DND-41 (cell line): ENCODE measurements at regions not wholly inside any gene's neighbourhood (a gene's known extent, or its start where the extent isn't known, plus 50 kb on each side); places are given as distances from the start of the nearest gene placed in this dataset.

ENCODE experiments used
- ATAC-seq: fragments of 200-7000 bp; cut with Tn5 transposase; 3 replicates; pipeline ENCODE4 v1.9.1; 2021; ENCODE audit warnings: low read depth; ENCODE audit not compliant: insufficient read depth
- DNase-seq: peaks from one replicate; pipeline ENCODE4 v3.0.0-alpha.2; 2020
- H2AFZ ChIP-seq: 2 replicates; pipeline ENCODE4 v1.6.0; 2012; ENCODE audit warnings: low read depth, low read length
- H3K27ac ChIP-seq: 2 replicates; pipeline ENCODE4 v1.5.1; 2012; ENCODE audit warnings: low read length, inconsistent platforms
- H3K27me3 ChIP-seq: fragments of 200-600 bp; sonication (generic); 2 replicates; pipeline ENCODE4 v1.6.0; 2012; ENCODE audit warnings: low read length, mild to moderate bottlenecking, inconsistent platforms; ENCODE audit not compliant: insufficient read depth, poor library complexity
- H3K36me3 ChIP-seq: 2 replicates; pipeline ENCODE4 v1.5.1; 2012; ENCODE audit warnings: low read length, inconsistent platforms; ENCODE audit not compliant: insufficient read depth
- H3K4me1 ChIP-seq: 2 replicates; pipeline ENCODE4 v1.5.1; 2012; ENCODE audit warnings: mild to moderate bottlenecking, low read length; ENCODE audit not compliant: insufficient read depth
- H3K4me2 ChIP-seq: 2 replicates; pipeline ENCODE4 v1.6.0; 2012; ENCODE audit warnings: mild to moderate bottlenecking, moderate library complexity, low read length, inconsistent platforms; ENCODE audit not compliant: insufficient read depth
- H3K4me3 ChIP-seq, 2 experiments: fragments of 200-600 bp in 1 of 2; shearing (Covaris generic) in 1 of 2; 2 replicates each; pipeline ENCODE4 v1.5.1; 2012 to 2016; ENCODE audit warnings: inconsistent platforms in 2 of 2, low read length in 2 of 2, mild to moderate bottlenecking in 2 of 2, low read depth in 1 of 2, moderate library complexity in 1 of 2
- H3K79me2 ChIP-seq: 2 replicates; pipeline ENCODE4 v1.6.0; 2012; ENCODE audit warnings: low read length, inconsistent platforms; ENCODE audit not compliant: insufficient read depth
- H3K9ac ChIP-seq: 2 replicates; pipeline ENCODE4 v1.6.0; 2012; ENCODE audit warnings: low read depth, mild to moderate bottlenecking, inconsistent platforms, low read length, moderate library complexity
- H3K9me3 ChIP-seq: 2 replicates; pipeline ENCODE4 v1.5.1; 2012; ENCODE audit warnings: low read length, moderate library complexity, mild to moderate bottlenecking, inconsistent platforms; ENCODE audit not compliant: insufficient read depth, severe bottlenecking
- H4K20me1 ChIP-seq: 2 replicates; pipeline ENCODE4 v1.6.0; 2012; ENCODE audit warnings: low read length; ENCODE audit not compliant: insufficient read depth
- EZH2 ChIP-seq: IDR thresholded peaks from 3 replicates; pipeline ENCODE4 v1.6.1; 2012; ENCODE audit warnings: borderline replicate concordance, low read depth, mild to moderate bottlenecking, moderate library complexity, low read length, inconsistent platforms; ENCODE audit not compliant: severe bottlenecking
- TF ChIP-seq, protein P1 (sequence below): IDR thresholded peaks from 2 replicates; pipeline ENCODE4 v1.5.1; 2012; ENCODE audit warnings: borderline replicate concordance, low read length, moderate library complexity, mild to moderate bottlenecking; ENCODE audit not compliant: poor library complexity, severe bottlenecking; ENCODE audit errors: extremely low read depth

DNA sequence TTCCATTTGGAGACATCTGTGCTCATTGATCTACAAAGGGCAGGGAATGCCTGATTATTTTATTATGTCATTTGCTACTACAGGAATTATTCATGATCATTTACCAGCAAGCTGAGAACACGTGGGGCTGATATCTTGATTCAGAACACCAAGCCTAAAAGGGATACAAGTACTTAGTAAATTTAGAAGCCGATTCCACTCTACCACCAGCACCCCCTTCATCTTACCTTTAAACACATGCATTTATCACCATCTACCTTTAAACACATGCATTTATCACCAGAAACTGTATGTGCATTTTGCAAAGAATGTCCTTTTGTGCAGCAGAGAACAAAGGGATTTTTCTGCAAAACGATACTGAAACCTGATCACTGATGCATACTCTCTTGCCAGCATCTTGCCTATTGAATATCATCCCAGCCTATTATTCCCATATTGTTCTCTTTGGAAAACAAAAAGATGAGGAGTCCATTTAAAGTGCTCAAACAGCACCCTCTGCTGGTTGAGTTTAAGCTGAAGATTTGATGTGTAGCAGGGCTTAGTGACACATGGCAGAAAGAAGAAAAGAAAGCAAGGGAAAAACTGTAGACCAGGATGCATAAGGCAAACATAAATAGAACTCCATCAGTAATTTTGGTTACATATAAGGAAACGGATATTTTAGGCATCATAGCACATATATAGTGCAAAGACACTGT is 132.6 kb upstream of the PLEKHG7 start:
- DNase-seq (peak; percentile 64), ATAC-seq (peak; percentile 83)
- peak overlapping the region; percentile 16 for H3K27ac ChIP-seq
- no peak overlapping the region for H3K9ac ChIP-seq
- H3K4me1 ChIP-seq, result peaks cover 30% of the 10 kb centered on the region
- no peak overlapping the region for H3K4me3 ChIP-seq
- H3K9me3 ChIP-seq, result no peaks in the 10 kb centered on the region
- TF ChIP-seq, protein P1, sequence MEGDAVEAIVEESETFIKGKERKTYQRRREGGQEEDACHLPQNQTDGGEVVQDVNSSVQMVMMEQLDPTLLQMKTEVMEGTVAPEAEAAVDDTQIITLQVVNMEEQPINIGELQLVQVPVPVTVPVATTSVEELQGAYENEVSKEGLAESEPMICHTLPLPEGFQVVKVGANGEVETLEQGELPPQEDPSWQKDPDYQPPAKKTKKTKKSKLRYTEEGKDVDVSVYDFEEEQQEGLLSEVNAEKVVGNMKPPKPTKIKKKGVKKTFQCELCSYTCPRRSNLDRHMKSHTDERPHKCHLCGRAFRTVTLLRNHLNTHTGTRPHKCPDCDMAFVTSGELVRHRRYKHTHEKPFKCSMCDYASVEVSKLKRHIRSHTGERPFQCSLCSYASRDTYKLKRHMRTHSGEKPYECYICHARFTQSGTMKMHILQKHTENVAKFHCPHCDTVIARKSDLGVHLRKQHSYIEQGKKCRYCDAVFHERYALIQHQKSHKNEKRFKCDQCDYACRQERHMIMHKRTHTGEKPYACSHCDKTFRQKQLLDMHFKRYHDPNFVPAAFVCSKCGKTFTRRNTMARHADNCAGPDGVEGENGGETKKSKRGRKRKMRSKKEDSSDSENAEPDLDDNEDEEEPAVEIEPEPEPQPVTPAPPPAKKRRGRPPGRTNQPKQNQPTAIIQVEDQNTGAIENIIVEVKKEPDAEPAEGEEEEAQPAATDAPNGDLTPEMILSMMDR, result peak; percentile 88
- no peak for TF ChIP-seq EZH2
- no peak overlapping the region for H2AFZ ChIP-seq
- H3K36me3 ChIP-seq, result no peaks in the 10 kb centered on the region
- H4K20me1 ChIP-seq, result no peaks in the 10 kb centered on the region
- H3K27me3 ChIP-seq, result no peaks in the 10 kb centered on the region
- H3K4me2 ChIP-seq, result 0 out of 2 replicates have a peak overlapping the region, but pooled peaks have one; percentile 8
- no peaks in the 10 kb centered on the region for H3K79me2 ChIP-seq

DNA sequence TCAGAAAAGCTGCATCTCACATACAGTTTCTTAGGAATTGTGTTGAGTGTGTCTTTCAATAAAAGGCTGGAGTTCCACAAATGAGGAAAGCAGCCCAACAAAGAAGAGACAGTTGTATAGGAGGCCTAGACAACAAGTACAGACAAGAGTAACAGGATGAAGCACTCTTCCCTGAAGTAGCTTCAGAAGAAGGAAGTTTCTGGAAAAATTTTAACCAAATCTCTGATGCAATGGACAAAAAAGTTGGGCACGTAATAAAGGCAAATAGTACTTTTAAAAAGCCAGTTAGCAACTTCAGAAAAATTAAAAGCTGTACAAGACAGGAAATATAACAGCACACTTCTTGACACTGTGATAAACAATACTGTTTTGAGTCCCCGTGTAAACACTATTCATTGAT is 134.1 kb upstream of the PLEKHG7 start:
- DNase-seq (no peak), ATAC-seq (no peak)
- Histone ChIP-seq H3K27ac (peak overlapping the region; percentile 19; the same call in 1 of the 2 replicates), H4K20me1 (no peaks in the 10 kb centered on the region), H2AFZ (0 out of 2 replicates have a peak overlapping the region, but pooled peaks have one; percentile 22), H3K4me3 (no peak overlapping the region), H3K27me3 (no peaks in the 10 kb centered on the region), H3K36me3 (no peaks in the 10 kb centered on the region), H3K9me3 (no peaks in the 10 kb centered on the region), H3K4me2 (no peak overlapping the region), H3K79me2 (no peaks in the 10 kb centered on the region), H3K4me1 (peaks cover 30% of the 10 kb centered on the region), H3K9ac (no peak overlapping the region)
- TF ChIP-seq EZH2, result no peak
- TF ChIP-seq, protein P1, result no peak

DNA sequence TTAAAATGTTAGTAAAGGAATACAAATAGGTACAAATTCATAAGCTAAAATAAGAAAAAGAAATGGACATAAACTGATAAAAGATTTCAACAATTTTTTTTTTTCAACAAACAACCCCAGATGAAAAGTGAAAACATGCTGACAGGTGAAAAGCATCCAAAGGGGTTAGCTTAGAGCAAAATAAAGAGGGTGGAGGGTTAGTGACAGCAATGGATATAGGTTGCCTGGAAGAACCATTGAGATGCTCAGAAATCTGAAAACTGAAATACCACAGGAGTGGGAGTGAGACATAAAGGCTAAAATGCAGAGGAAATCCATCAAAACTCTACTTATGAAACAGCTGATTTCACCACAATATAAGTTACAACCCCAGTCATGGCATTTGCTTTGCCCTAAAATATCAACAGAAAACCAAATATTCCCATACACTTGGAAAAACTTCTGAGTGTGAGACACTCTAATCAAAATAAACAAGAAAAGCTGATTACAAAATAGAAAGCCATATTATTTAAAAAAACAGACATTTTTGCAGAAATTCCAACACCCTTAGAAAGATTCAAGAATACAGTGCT is 136.3 kb upstream of the PLEKHG7 start:
- Histone ChIP-seq H3K9ac (no peak overlapping the region), H3K4me2 (no peak overlapping the region), H3K4me3 (no peak overlapping the region), H3K4me1 (peaks cover 30% of the 10 kb centered on the region), H4K20me1 (no peaks in the 10 kb centered on the region), H3K9me3 (no peaks in the 10 kb centered on the region), H3K36me3 (no peaks in the 10 kb centered on the region), H3K27ac (no peak overlapping the region), H2AFZ (no peak overlapping the region), H3K27me3 (no peaks in the 10 kb centered on the region), H3K79me2 (no peaks in the 10 kb centered on the region)
- DNase-seq (no peak), ATAC-seq (no peak)
- TF ChIP-seq EZH2, result no peak
- TF ChIP-seq, protein P1, result no peak
